ENCODE measurements at regions not wholly inside any gene's neighbourhood (a gene's known extent, or its start where the extent isn't known, plus 50 kb on each side); places are given as distances from the start of the nearest gene placed in this dataset.

- TF ChIP-seq CTCF (optimal IDR thresholded peaks at IDR 0.05 in 1 of 3, IDR thresholded peaks at IDR 0.05 in 1 of 3, conservative IDR thresholded peaks at IDR 0.05 in 1 of 3; ENCODE audit: extremely low read depth in 1 of 3, insufficient read depth in 2 of 3, low read length in 3 of 3) (no peak), EZH2 (IDR thresholded peaks at IDR 0.05; ENCODE audit: low read length) (no peak)
These were observed 471.0 kb downstream of the EFNA5 start for GRCh38 chr5:107199756-107200155.
